AML-193 (cell line): ENCODE measurements at regions not wholly inside any gene's neighbourhood (a gene's known extent, or its start where the extent isn't known, plus 50 kb on each side); places are given as distances from the start of the nearest gene placed in this dataset.
"Not testable (repeated sequence)": the region's sequence is repeated elsewhere in the genome, so short reads cannot be mapped to it uniquely, and the experiment has no call there.

Source experiments
- DNase-seq, 2 experiments: peaks; one replicate each; lab custom pipeline; 2025; lab: John Stamatoyannopoulos, UW

GRCh38 chr21:32823296-32823695, 51.7 kb upstream of the PAXBP1 start:
- DNase-seq: not testable (repeated sequence)

GRCh38 chr21:32824950-32825349, 53.4 kb upstream of the PAXBP1 start:
- no peak for DNase-seq

GRCh38 chr21:32826329-32827167, 55.0 kb upstream of the PAXBP1 start:
- DNase-seq: peak; percentile 51 to 63

- DNase-seq: no peak
These were observed 57.4 kb upstream of the PAXBP1 start for GRCh38 chr21:32828908-32829307.

GRCh38 chr21:32829504-32829903, 57.9 kb upstream of the PAXBP1 start:
- no peak for DNase-seq

GRCh38 chr21:32831779-32832178, 60.2 kb upstream of the PAXBP1 start:
- not testable (repeated sequence) for DNase-seq

GRCh38 chr21:32834211-32834915, 62.8 kb upstream of the PAXBP1 start:
- no peak for DNase-seq

GRCh38 chr21:32834916-32835235, 63.3 kb upstream of the PAXBP1 start:
- DNase-seq: no peak

GRCh38 chr21:32842146-32842545, 70.6 kb upstream of the PAXBP1 start:
- DNase-seq: no peak

GRCh38 chr21:32843561-32843960, 72.0 kb upstream of the PAXBP1 start:
- no peak for DNase-seq

GRCh38 chr21:32844076-32844475, 72.5 kb upstream of the PAXBP1 start:
- DNase-seq: no peak

- no peak for DNase-seq
These were observed 73.3 kb upstream of the PAXBP1 start for GRCh38 chr21:32844653-32845436.

GRCh38 chr21:32858628-32859027, 87.1 kb upstream of the PAXBP1 start:
- DNase-seq: no peak

GRCh38 chr21:32860399-32860798, 88.8 kb upstream of the PAXBP1 start:
- no peak for DNase-seq

- DNase-seq: no peak
These were observed 90.3 kb upstream of the PAXBP1 start for GRCh38 chr21:32861866-32862265.

- DNase-seq: no peak
These were observed 96.0 kb upstream of the PAXBP1 start for GRCh38 chr21:32867597-32867996.

GRCh38 chr21:32868631-32869454, 97.3 kb upstream of the PAXBP1 start:
- no peak for DNase-seq

GRCh38 chr21:32869459-32869858, 97.9 kb upstream of the PAXBP1 start:
- no peak for DNase-seq

GRCh38 chr21:32876426-32876825, 104.9 kb upstream of the PAXBP1 start:
- no peak for DNase-seq

GRCh38 chr21:32877888-32878287, 106.3 kb upstream of the PAXBP1 start:
- DNase-seq: not testable (repeated sequence)

- no peak for DNase-seq
These were observed 107.1 kb upstream of the PAXBP1 start for GRCh38 chr21:32878661-32879060.

GRCh38 chr21:32881458-32881857, 109.9 kb upstream of the PAXBP1 start:
- no peak for DNase-seq
